GM04504 (cell line): ENCODE measurements at regions not wholly inside any gene's neighbourhood (a gene's known extent, or its start where the extent isn't known, plus 50 kb on each side); places are given as distances from the start of the nearest gene placed in this dataset.
"Not testable (repeated sequence)": the region's sequence is repeated elsewhere in the genome, so short reads cannot be mapped to it uniquely, and the experiment has no call there.

Source experiments
- DNase-seq: peaks from one replicate; pipeline ENCODE4 v3.0.0-alpha.2; 2012; ENCODE audit warnings: low read depth

DNA sequence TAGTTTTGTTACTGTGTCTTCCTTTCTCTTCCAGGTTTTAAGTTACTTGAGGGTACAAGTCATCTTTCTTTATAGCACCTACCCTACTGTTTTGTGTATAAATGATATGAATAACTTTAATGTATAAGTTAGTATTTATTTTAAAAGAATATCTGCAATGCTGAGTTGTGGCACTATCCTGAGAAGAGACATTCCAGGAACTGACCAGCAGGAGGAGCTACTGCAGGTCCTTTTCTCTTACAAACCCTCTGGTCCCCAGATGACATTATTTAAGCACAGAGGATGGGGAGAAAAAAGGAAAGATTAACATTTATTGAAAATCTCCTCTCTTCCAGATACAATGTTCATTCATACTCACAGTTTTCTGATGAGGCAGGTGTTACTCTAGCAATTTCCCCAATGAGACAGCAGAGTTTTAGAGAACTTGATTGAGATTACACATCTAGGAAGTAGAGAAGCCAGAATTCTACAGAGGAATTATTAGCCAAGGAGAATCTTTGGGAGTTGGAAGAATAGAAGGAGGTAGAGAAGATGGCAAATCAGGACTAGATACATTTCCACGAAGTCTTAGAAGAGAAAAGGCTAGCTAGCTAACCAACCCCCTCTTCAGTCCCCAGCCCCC is 541.2 kb upstream of the API5 start:
- DNase-seq = peak; percentile 10

DNA sequence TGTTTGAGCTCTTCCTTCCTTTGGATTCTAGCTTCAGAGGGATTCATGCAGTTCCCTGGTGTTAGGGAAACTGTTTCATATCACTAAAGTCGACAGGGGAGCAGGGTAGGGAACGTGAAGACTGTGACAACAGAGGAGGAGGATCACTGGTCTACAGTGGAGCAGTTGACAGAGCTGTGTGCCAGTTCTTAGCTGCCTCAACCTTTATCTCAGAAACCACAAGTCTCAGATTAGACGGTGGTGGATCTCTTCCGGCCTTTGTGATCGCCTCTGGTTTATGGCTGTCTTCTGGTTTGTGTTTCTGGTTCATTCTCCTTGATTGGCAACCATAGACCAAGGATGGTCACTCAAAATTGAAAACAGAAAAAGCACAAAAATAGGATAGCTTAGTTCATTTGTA is 538.9 kb upstream of the API5 start:
- DNase-seq = no peak

DNA sequence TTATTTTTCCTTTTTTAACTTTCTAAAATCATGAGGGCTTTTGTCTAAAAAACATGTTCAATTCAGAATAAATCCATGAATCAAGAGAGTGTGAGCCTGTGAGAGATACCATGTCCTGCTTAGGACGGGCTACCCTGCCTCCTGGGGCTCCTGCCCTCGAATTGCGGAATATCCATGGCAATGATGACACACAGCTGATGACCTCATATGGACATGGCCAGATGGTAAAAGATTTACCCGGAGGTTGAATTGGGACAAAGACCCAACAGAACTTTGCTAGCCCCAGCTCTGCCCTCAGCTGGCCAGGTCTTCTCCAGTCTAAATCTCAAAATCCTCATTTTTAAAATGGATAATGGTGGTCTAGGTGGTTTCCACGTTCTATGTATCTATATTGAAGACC is 538.1 kb upstream of the API5 start:
- DNase-seq = no peak

DNA sequence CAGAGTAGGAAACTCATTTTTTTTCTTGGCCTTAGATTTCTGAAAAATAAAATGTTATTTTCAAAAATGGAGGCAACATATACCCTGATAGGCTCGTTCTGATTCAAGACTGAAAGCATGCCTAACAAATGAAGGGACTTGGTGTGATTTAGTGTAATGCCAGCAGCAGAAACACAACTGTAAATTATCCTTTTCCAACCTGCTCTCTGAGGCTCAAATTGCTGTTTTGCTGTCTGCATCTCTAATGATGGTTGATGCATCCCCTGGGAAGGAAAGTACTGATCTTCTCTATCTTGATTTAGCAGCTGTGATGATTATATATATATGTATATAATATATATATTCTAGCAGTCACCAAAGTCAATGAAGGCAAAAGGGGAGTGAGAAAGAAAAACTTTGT is 537.2 kb upstream of the API5 start:
- no peak for DNase-seq

DNA sequence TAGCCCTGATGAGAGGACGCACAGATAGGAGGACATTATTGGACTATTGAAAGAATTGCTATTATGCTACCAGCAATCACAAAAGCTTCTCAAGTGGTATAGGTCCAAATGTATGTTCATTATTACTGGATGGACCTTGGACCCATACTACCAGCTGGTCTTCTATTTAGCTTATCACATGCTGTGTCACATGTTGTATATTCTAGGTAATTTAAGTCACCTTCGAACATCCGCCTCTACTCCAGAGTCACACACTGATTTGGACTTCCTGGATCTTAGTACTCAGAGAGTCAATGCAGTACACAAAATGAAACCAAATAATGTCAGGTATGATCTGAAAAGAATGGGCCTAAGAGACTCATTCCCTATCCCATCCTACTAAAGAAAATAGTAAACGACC is 534.0 kb upstream of the API5 start:
- no peak for DNase-seq

DNA sequence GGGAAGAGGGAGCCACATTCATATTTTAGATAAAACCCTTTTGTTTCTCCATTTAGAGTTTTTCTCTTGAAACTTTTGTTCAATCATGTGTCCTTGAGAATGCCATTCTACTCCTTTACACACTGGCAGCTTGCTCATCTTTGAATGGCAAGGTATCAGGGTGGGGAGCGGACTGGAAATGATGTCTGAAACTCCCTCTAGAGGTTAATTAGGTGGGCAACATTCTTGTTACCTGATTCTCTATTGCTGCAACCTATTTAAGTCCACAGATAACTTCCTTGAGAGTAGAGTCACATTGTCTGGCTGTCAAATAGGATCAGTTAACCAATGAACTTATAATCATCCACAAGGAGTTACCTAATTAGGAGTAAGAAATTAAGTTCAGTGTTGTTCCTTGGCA is 533.6 kb upstream of the API5 start:
- no peak for DNase-seq

DNA sequence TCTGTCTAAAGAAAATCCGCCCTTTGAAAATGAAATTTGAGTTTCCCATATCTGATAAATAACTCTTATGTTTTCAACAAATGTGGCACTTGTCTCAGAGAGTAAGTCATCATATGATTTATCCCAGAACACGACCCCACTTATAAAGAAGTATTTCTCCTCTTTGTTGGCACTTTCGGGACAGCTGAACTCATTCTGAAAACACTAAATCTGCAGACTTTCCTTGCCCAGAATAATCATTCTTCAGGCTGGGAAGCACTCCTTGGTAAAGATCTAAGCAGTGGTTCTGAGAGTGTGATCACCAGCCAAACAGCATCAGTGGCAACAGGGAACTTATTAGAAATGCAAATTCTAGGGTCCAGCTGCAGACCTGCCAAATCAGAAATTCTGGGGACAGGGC is 532.2 kb upstream of the API5 start:
- no peak for DNase-seq

DNA sequence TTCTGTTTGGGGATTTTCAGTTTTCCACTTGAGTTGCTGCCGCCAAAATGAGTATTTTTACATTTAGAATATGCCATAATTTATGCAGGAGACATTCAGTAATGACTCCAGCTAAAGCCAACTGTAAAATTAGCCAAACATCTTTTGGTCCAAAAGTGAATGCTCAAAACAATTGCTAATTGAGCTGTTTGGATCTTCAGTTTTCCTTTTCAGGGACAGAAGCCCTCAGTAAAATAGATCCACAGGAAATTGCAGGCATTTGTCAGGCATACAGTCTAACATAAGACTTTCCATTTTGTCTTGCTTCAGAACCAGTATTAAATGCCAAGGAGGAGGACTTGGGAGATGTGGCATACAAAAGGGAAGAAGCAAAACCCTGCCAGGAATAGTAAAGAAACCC is 524.8 kb upstream of the API5 start:
- DNase-seq = no peak

DNA sequence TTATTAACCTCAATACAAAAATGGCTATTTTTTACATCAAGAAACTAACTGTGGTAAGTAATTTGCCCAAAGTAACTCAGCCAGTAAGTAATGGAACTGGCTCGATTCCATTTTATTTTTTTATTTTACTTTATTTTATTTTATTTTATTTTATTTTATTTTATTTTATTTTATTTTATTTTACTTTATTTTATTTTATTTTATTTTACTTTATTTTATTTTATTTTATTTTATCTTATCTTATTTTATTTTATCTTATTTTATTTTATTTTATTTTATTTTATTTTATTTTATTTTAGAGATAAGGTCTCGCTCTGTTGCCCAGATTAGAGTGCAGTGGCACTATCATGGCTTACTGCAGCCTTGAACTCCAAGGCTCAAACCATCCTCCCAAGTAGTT is 516.3 kb upstream of the API5 start:
- not testable (repeated sequence) for DNase-seq

DNA sequence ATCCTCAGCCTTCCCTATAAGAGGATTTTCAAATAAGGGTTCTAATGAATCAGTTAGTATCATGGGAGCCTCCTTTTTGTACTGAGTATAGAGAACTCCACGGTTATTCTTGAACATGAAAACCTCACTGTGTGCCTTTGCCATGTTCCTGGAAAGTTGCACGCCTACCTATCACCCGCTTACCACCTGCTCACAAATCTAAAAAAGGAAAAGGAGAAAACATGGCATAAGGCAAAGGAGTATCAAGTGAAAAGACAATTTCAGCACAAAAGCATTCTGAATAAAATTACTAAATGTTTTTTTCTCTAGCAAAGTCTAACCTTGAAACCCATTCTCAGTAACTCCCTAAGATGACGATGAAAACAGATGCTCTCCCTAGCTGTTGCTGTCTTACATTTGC is 511.8 kb upstream of the API5 start:
- DNase-seq = no peak

DNA sequence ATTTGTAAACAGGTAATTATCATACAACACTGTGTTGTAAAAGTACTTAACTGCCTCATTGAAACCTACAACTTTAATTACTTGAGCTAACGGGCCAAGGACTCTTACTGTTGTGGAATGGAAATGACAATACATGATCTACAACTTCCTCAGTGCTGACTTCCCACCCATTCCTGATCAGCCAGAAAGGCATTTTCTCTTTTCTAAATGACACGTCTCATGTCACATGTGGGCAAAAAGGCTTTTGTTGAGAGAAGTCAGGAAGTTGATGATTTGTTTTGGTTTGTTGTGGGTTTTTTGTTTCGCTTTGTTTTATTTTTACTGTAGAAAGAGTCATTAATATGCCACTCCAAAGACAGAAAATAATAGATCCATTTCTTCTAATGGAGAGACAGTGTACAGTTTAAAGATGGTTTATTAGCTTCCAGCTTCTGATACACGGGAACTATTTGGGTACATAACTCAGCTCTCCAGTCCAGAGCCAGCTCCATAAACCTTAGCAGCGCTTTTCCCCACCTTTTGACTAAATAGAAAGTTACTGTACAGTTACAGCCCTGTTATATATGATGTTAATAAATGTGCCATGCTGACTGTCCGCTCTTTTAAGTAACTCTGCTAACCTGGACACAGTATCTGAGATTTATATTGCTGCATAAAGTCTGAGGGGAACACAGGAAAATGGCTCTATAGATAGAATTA is 509.4 kb upstream of the API5 start:
- no peak for DNase-seq

DNA sequence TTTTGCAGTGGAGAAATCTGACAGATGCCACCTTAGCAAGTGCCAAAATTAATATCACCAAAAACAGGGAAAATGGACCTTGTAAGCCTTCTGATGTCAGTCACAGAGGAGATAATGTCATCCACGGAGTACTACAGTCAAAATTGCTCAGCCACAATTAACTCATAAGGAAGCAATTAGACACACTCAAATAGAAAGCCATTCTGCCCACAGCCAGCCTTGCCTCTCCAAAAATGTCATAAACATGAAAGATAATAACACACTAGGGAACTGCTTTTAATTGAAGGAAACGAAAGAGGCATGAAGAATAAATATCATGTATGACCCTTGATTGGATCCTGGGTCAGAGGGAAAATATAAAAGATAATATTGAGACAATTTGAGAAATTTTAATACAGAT is 505.6 kb upstream of the API5 start:
- DNase-seq = no peak

DNA sequence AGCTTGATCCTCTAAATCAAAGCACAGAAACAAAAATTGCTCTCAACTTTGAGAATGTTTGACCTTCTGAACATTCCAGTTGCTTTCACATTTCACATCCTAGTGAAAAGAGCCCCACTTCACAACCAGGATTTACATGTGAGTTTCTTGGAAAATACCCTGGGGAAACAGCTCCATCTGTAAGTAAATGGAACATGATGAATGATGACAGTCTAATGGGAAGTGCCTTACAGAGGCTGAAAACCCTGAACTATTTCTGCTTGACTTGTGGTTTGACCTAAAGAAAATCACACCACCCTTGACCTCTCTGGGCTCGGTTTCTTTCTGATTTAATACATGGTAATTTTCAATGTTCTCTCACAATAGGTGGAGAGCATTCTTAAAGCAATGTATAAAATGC is 499.4 kb upstream of the API5 start:
- DNase-seq = no peak

DNA sequence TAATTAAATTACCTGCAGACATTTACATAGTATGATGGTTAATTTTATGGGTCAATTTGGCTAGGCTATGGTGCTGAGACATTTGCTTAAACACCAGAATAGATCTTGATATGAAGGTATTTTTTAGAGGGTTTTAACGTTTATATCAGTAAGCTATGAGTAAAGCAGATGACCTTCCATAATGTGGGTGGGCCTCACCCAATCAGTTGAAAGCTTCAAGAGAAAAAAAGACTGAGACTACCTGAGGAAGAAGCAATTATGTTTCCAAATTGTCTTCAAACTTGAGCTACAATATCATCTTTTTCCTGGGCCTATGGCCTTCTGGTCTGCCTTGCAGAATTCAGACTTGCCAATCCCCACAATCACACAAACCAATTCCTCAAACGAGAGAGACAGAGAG is 498.8 kb upstream of the API5 start:
- DNase-seq = no peak

DNA sequence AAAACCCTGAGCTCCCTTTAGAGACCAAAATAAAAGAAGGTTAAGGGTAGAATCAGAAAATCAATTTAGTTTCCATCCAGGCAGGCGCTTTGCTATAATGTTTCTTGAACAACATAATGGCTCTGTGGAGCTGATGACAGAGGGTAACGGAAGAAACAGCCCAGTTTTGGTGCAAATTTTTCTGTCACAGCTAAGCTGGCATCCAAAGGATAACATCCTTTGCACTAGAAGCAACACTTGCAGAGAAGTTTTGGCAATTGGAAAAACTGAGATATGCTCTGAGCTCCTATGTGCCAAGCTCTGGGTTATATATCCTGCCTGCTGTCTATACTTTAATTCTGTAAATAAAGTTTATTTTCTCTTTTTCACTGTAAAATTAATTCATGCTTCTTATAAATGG is 495.3 kb upstream of the API5 start:
- DNase-seq = no peak

DNA sequence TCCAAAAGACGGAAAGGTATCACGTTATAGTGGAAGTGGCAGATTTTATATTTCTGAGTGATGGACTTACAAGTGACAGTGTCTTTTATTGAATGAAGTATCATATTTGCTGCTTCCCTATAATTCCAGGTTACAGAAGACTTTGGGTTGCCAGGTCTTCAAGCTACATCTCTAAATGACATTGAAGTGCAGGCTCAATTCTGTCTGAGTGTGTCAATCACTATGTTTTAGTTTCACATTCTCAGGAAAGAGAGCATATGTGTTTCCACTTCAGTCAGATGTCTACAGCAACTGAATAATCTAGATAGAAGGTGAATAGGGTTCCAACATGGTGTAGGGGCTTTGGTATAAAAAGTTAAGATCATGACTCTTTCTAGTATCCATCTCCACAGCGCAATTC is 492.7 kb upstream of the API5 start:
- no peak for DNase-seq

DNA sequence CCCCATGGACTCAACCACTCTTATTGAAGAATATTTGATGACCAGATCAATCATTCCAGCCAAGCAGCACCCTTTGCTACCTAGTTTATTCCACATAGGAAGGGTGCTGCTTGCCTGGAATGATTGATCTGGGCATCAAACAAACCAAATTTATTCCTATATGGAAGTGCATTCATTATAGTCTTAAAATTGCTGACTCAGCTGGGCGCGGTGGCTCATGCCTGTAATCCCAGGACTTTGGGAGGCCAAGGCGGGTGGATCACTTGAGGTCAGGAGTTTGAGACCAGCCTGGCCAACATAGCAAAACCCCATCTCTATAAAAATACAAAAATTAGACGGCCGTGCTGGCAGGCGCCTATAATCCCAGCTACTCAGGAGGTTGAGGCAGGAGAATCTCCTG is 489.6 kb upstream of the API5 start:
- not testable (repeated sequence) for DNase-seq

DNA sequence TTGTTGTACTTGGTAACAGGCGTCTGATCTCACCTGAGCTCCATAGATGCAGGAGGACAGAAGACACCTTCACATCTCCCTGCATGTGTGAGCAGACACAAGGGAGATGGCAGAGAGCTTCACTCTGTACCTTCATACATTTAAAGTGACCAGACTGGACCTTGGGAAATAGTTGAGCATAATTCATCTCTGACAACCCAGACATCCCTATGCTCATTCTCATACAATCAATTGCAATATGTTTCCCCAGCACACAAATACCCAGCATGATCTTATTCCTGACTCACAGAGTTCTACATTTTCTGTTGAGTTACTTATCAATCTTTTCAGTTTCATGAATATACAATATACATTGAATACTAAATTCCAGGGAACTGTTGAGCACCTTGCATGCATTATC is 488.2 kb upstream of the API5 start:
- no peak for DNase-seq

DNA sequence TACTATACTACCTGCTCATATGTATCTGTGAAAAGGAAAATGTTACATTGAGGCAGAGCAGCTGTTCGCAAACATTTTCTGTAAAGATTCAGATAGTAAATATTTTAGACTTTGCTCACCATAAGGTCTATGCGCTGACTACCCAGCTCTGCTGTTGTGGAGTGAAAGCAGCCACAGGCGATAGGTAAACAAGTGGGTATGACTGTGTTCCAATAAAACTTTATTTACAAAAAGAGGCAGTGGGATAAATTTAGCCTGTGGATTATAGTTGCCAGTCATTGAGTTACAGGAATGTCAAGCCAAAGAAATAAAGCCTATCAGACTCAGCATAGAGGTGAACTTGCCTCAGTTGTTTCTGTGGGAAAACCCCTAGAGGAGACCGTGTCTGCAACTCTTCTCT is 487.7 kb upstream of the API5 start:
- no peak for DNase-seq

DNA sequence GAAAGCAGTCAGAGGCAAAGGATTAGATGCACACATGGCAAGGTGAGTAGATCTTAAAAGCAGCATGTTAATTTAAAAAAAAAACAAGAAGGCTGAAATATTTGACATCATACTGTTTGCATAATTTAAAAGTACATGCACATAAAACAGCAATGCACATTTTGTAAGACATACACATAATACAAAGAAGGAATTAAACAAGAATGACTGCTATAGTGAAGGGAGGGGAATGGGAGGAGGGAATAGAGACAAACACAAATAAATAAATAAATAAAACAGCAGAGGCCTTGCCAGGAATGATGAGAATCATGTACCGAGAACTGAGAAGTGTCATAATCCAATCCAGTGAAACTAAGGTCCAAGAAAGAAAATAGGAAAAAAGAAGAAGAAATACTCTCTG is 486.2 kb upstream of the API5 start:
- DNase-seq = no peak

DNA sequence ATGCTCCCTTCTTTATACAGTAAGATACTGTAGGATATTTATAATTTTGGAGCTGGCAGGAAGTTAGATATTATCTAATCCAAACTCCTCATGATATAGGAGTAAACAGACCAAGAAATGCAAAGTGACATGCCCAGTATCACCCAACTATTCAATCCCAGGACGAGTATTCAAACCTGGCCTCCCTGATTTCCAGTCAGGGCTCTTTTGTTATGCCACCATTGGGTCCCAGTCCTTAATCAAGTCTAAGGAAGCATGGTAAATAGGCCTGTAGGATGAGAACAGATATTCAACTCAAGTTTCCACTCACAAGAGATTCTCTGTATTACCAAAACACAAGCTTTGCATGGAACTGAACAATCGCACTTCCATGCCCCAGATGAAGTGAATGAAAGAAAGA is 484.0 kb upstream of the API5 start:
- DNase-seq = no peak

DNA sequence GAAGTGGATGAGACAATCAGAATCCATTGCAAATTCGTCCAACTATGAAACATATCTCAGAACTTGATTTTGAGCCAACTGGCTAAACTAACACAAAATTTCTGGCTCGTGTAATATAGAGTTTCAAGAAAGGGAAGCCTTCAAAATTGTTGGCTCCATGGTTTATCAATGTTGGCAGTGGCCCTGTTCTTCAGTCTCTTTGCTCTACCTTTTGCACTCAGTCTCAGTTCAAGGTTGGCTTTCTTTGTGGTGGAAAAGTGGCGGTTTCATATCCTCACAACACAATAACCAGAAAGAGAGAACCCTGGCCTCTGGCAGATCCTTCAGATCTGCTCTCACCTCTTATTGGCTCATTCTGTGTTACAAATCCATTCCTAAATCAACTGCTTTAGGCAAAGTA is 473.8 kb upstream of the API5 start:
- DNase-seq = no peak

DNA sequence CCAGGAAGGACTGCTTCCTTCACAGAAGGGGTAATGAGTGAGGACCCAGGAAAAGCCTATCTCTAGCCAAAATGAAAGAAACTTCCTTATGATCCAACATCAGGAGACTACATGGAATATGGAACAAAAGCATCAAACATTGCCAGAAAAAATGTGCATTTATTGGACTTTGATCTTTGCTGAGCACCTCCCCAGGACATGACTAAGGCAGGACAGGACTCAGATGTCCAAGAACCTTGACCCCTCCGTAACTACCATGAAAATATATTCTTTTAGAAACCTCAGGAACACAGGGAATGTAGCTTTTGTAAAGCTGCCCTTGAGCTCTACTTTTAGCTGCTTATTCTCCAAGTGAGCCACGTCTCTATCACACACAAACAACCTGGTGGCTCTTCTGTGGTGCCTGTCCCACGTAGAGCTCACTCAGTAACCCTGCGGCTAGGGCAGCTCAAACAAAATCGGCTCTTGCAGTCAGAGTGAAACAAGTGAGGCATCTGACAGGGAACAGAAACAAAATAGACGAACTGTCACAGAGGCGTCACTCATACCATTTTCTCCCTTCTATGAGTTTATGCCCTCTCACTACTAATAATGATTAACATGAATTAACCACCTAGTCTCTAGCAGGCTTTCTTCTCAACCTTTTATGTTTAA is 471.5 kb upstream of the API5 start:
- no peak for DNase-seq

DNA sequence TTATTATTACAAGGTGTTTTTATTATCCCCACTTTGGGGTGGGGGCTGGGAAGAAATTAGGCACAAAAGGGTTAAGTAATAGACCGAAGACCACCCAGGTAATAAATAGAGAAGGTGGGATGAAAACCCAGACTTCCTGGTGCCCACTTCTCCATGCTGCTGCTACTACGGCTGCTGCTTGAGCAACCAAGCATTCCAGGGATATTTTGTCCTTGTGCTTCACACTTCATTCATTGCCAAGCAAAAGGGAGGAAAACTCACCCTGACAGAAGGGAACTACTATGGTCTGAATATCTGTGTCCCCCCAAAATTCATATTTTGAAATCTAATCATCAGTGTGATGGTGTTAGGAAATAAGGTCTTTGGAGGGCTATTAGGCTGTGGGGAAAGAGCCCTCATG is 470.9 kb upstream of the API5 start:
- no peak for DNase-seq
